ENCODE measurements at regions not wholly inside any gene's neighbourhood (a gene's known extent, or its start where the extent isn't known, plus 50 kb on each side); places are given as distances from the start of the nearest gene placed in this dataset.

- TF ChIP-seq, protein P1, sequence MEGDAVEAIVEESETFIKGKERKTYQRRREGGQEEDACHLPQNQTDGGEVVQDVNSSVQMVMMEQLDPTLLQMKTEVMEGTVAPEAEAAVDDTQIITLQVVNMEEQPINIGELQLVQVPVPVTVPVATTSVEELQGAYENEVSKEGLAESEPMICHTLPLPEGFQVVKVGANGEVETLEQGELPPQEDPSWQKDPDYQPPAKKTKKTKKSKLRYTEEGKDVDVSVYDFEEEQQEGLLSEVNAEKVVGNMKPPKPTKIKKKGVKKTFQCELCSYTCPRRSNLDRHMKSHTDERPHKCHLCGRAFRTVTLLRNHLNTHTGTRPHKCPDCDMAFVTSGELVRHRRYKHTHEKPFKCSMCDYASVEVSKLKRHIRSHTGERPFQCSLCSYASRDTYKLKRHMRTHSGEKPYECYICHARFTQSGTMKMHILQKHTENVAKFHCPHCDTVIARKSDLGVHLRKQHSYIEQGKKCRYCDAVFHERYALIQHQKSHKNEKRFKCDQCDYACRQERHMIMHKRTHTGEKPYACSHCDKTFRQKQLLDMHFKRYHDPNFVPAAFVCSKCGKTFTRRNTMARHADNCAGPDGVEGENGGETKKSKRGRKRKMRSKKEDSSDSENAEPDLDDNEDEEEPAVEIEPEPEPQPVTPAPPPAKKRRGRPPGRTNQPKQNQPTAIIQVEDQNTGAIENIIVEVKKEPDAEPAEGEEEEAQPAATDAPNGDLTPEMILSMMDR (IDR thresholded peaks at IDR 0.05) = no peak
- TF ChIP-seq EZH2 (IDR thresholded peaks at IDR 0.05) (no peak), EZH2phosphoT487 (IDR thresholded peaks at IDR 0.05) (no peak)
Measured at GRCh38 chr10:42962902-42963231, 114.0 kb upstream of the RET start.
